Stimulated activated CD8-positive, alpha-beta memory T cell treated with anti-CD3 and anti-CD28 coated beads, Interleukin-2, amount 100 ng/mL, for 48 hours (primary cell): ENCODE measurements at regions not wholly inside any gene's neighbourhood (a gene's known extent, or its start where the extent isn't known, plus 50 kb on each side); places are given as distances from the start of the nearest gene placed in this dataset.

Experiments used
- DNase-seq, 2 donors: peaks; one replicate each; pipeline ENCODE4 v3.0.0-alpha.2; 2020; ENCODE audit warnings: low read depth in 2 of 2

DNA sequence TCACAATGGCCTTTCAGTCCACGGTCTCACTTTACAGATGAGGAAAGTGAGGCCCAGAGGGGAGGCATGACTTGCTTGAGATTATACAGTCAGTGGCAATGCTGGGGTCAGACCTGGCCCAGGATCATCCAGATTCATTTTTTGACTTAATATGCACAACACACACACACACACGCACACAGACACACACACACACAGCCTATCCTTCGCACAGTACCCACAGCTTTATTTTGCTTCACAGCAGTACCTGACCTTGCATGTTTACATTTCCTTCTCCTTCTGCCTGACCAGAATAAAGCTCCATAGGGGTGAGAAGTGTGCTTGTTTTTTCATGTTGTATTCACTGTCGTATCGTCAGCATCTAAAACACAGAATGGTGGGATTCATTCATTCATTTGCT lies 79.8 kb downstream of the VEGFA start:
- DNase-seq, result no peak

DNA sequence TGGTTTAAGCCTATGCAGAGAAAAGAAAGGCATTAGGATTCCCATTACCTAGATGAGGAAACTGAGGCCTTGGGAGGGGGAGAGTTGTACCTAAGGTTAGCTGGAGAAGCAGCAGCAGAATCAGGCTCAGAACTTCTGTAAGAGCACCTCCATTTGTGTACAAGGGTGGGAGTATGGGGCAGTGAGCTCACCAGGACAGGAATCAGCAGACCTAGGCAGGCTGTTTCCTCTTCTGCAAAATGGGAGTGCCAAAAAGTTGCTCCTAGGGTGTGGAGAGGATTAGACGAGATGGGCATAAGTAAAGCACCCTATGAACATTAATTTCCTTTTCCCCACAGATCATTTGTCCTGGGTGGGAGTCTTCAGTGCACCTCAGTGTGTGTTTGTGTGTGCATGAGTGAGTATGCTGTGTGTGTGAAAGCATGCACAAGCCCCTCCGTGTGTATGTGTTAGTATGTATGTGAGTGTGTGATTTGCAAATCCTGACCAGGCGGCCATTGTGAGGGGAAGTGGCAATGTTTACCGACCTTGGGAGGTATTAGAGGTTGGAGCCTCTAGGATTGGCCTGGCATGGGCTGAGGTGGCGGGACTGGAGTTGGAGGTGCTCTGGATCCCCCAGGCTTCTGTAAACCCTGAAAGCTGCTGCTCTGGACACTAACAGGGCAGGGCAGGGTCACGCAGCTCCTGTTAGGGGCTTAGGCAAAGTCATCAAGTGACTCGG lies 78.8 kb downstream of the VEGFA start:
- no peak for DNase-seq

DNA sequence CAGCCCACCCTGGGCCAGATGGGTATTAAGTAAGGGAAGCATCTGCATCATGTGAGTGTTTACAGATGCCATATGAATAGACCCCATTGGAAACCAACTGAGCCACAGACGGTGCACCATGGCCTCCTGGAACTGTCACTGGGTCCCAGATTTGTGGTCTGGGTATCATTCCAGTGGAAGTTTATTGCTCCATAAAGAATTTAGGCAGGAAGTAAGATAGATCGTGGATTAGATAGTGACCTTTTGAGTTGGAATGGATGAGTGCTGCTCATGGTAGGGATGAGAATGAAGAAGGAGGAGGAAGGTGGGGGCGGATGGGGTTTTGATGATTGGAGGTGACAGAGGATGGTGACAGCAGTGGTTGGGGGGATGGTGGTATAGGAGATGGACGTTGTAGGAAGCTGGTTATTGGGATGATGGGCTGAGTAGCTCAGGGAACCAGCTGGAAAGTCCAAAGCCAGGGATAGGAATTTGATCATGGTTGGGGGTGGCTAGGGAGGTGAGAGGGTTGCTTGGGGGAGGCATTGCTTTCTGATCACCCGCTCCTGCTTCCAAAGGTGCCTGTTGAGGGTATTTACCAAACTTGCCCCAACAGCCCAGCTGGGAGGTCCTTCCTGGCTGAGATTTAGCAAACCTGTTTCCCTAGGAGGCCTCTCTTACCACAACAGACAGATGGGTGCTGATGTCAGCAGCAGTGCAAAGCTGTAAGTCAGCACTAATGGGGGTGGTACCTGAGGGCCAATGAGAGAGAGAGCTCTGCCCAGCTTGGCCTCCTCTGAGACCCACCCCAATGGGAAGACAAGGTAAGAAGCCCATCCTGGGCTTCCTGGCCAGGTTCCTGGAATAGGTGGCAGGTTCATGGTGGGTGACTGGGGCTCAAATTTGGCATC lies 78.0 kb downstream of the VEGFA start:
- no peak for DNase-seq

DNA sequence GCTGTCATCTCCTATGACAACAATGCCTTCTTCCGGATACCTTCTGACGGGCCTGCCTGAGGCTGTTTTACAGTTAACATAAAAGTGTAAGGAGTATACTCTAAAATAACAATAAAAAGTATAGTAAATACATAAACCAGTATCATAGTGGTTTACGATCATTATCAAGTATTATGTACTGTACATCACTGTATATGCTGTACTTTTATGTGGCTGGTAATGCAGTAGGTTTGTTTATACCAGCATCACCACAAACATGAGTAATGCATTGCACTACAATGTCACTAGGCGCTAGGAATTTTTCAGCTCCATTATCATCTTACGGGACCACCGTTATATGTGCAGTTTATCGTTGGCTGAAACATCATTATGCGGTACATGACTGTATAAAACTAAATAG lies 76.5 kb downstream of the VEGFA start:
- DNase-seq, result no peak

DNA sequence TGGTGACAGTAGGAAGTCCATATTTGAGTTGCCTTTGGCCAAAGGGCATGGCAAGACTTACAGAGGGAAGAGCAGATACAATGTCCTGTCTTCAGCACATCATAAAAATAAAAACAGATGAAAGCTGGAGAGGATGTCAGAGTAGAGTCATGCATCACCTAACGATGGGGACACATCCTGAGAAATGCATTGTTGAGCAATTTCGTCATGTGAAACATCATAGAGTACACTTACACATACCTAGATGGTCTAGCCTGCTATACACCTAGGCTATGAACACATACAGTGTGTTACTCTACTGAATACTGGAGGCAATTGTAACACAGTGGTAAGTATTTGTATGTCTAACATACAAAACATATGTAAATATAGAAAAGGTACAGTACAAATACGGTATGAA lies 75.6 kb downstream of the VEGFA start:
- no peak for DNase-seq

DNA sequence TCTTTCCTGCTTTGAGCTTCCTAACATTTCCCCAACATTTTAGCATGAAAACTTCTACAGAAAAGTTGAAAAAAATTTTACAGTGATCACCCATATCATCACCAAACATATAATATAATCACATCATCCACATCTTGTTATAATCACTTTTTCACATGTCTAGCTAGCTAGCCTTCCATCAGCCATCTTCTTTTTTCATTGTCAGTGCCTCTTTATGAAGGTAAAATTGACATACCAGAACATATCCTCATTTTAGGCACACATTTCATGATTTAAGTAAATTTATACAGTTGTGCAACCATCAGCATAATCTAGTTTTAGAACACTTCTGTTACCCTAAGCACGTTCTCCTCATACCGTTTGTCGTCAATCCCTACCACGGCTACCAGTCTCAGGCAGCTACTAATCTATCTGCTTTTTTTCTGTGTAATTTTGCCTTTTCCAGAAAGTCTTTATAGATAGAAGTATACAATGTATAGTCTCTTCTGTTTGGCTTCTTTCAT lies 73.7 kb downstream of the VEGFA start:
- DNase-seq, result no peak

DNA sequence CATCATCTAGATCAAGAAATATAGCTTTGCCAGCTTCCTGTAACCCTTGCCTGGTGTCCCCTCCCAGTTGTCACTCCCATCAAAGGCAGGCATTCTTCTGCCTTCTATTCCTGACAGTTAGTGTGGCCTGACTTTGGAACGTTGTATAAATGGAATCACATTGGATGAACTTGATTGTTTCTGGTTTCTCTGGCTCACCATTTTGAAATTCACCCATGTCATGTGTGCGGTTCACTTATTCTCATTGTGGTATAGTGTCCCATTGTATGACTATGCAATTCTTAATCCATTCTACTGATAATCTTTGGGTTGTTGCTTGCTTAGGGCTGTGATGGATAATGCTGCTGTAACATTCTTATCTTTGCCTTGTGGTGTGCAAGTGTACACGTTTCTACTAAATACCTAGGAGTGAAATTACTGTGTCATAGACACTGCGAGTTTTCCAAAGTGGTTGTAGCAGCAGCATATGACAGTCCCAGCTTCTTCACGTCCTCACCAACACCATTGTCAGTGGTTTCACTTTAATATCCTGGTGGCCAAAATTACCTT lies 73.2 kb downstream of the VEGFA start:
- DNase-seq, result no peak

DNA sequence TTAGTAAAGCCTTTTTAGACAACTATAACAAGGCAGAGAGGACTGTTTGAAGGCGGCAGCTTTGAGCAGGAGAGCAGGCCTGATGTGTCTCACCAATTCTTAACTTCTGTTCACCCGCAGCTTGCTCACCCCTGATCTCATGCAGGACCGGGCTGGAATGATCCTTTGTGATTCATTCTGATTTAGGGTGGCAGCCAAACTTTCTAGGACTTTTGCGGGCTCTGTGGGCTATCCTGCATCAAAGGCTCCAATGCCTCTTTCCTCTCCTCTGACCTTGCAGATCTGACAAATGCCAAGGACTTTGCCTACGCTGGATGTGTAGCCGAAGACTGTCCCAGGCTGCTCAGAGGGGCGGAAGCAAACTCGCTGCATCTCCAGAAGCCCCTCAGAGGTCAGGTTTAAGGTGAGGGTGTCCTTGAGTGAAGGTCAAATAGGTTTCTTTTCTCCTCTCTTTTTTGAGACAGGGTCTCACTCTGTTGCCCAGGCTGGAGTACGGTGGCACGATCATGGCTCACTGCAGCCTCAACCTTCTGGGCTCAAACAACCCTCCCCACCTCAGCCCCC lies 72.3 kb downstream of the VEGFA start:
- DNase-seq, result no peak

DNA sequence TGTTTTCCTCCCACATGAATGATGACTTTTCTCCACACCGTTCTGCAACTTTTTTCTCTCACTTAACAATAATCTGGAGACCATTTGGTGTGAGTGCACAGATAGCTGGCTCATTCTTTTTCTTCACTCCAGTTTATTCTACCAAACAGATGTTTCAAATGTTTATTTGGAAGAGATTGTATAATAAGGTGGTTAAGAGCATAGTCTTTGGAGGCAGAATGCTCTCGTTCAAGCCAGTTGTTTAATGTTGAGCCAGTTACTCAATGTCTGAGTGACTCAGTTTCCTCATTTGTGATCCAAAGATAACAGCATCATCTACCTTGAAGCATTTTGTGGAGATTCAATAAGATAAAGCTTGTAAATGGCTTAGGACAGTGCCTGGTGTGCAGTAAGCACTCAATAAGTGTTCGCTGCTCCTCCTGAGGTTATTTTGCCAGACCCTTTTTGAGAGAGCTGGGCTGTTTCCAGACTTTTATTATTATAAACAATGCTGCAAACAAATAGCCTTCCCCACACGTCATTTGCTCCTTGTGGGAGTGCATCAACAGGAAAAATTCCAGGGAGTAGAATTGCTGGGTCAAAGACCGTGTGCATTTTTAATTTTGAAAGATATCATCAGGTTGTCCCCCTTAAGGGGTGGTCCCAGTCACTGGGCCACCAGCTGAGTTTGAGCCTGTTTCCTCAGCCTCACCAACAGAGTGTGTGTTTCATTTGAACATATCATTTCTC lies 70.6 kb downstream of the VEGFA start:
- DNase-seq, result no peak

DNA sequence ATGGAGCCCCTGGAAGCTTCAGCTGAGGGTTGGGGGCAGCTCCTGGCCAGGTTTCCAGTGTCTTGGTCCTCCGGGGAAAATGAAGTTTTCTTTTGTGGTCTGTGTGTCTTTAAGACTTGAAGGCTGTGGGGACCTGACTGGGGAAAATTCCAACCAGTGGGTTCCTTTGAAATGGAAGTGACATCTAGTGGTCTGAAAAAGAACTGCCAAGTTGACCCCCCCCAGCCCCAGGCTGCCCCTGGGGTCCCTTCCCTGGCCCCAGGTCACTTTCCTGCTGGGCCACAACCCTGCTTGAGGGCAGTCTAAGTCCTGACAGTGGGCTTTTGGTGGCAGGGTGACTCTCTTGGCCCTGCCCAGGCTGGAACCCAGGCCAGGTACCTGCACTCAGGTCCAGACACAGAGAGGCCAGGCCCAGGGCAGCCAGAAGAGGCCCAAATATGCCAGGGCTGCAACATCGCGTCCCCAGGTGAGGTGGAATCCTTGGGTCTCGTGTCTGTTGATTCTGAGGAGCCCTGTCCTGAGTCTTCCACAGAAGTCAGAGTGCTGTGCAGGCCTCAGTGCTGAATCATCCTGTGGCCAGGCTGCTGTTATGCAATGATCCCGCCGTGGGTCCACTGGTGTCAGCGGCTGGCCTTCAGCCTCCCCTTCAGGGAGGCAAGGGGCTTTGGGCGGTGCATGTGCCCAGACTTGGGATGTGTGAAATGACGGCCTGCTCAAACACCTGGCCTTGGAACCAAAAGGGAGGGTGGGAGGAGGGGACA lies 68.4 kb downstream of the VEGFA start:
- no peak for DNase-seq

DNA sequence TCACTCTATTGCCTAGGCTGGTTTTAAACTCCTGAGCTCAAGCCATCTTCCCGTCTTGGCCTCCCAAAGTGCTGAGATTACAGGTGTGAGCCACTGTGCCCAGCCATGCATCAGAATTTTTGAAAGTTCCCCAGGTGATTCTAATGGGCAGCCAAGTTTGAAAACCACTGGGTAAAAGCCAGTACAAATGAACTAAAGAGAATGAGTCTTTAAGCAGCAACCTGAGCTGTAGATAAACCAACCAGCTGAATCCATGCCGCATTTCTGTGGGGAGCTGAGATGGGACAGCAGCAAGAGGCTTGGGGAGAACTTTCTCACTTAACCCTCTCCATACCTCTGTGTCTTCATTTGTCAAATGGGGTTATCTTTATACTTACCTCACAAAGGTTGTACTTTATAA lies 67.5 kb downstream of the VEGFA start:
- no peak for DNase-seq

DNA sequence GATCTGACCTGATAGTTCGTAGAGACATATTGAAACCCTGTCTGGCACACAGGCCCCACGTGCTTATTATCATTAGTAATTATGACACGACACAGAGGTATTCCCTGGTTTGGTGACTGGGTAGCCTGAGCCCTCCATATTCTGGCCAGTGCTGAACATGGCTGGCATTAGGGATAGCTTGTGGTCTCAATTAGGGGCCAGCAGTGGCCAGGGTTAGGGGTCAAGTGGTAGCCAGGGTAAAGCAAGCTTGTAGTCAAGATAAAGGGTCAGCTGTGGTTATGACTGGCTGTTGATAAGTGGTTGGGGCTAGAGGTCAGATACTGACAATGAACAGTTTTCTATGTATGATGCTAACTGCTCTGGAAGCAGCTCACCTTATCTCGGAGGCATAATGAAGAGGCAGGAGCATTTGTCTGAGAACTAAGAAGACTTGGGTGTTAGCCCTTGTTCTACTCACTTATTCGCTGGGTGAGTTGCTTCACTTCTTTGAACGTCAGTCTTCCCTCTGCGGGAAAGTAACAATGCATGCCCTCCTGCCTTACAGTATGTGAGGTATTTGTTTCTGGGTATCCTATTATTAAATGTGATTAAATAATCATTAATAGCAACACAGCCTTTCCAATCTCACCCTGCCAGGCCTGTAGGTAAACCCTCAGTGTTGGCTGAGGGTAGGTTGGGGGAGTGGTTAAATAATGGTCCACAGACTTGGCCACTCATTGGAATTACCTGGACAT lies 66.7 kb downstream of the VEGFA start:
- no peak for DNase-seq
